HG02571 (cell line): ENCODE measurements at regions not wholly inside any gene's neighbourhood (a gene's known extent, or its start where the extent isn't known, plus 50 kb on each side); places are given as distances from the start of the nearest gene placed in this dataset.

Experiments used
- ATAC-seq: cut with Tn5 transposase; IDR thresholded peaks from one replicate; pipeline ENCODE4 v1.9.1; 2021; ENCODE audit warnings: mild to moderate bottlenecking, moderate library complexity; ENCODE audit not compliant: unreplicated experiment

GRCh38 chr12:61821381-61821780 lies 438.8 kb upstream of the USP15 start:
- ATAC-seq, result no peak

- ATAC-seq, result no peak
Observed at GRCh38 chr12:61823102-61823501, 437.1 kb upstream of the USP15 start.

DNA sequence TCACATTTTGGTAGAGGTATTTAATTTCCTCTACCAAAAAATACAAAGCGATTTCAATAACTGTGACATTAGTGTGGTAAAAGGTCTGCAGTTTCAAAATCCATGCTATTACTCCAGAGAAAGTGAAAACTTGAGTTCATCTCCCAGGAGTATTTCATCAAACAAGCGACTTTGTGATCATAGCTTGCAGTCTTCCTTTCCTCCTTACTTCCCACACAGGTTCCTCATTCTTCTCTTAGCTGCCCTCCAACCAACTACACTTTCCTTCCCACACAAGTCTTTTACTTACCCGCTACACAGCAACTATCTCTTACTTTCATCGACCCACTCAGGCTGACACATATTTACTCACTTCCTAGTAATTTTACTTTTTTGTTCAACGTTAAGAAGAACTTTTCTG lies 413.4 kb upstream of the USP15 start:
- no peak for ATAC-seq

- no peak for ATAC-seq
Observed at GRCh38 chr12:61848893-61849292, 411.3 kb upstream of the USP15 start.

DNA sequence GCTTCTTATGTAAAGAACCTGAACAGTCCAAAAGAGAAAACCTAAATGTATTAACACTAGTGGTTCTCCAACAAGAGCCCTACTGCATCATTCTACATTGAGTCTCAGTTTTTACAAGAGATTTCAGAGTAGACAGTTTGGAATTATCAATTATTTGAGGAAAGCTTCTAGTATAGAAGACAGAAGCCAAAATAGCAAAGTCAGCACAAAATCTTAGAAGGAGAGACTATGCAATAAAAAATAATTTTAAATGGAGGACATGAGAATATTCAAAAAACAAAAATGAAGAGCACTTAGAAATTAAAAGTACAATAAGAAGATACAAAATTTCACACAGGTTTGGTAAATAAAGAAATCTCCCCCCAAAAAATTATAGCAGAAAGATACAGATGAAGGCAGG lies 406.3 kb upstream of the USP15 start:
- ATAC-seq, result no peak

DNA sequence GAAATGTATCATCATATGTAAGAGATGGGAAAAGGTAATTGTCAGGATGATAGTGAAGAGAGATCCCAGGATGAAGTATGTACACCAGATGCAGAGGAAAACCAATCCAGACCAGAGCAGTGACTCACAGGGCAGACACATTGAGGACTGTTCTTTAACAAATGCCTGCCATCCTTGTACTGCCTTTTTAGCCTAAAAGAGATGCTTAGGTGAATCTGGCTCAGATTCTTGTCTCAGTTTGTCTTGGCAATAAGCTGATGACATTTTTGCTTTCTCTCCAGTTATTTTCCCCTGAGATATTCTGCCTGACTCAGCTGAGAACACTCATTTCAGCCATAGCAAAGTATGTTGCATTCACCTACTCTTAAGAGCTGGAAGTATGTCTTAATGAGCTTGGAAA lies 405.3 kb upstream of the USP15 start:
- no peak for ATAC-seq

- no peak for ATAC-seq
Observed at GRCh38 chr12:61857968-61858367, 402.2 kb upstream of the USP15 start.

GRCh38 chr12:61860451-61860850 lies 399.8 kb upstream of the USP15 start:
- ATAC-seq, result no peak

GRCh38 chr12:61862986-61863385 lies 397.2 kb upstream of the USP15 start:
- no peak for ATAC-seq

DNA sequence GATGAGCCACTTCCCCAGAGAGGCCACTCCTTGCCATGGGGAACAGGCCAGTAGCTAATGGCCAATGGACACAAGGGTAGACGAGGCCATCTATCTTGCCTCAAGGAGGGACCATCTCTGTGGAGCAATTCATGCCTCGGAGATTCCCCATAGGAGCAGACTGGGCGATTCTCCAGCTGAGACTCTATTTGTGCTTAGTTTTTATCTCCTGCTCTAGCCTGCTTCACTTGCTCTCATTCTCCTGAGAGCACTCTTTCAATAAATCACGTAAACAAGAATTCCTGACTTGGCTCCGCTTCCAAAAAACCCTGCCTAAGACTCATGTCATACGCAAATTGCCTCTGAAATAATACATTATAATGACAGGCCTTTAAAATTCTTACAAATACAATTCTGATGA lies 396.4 kb upstream of the USP15 start:
- ATAC-seq, result no peak

- ATAC-seq, result no peak
Observed at GRCh38 chr12:61869796-61870195, 390.4 kb upstream of the USP15 start.

DNA sequence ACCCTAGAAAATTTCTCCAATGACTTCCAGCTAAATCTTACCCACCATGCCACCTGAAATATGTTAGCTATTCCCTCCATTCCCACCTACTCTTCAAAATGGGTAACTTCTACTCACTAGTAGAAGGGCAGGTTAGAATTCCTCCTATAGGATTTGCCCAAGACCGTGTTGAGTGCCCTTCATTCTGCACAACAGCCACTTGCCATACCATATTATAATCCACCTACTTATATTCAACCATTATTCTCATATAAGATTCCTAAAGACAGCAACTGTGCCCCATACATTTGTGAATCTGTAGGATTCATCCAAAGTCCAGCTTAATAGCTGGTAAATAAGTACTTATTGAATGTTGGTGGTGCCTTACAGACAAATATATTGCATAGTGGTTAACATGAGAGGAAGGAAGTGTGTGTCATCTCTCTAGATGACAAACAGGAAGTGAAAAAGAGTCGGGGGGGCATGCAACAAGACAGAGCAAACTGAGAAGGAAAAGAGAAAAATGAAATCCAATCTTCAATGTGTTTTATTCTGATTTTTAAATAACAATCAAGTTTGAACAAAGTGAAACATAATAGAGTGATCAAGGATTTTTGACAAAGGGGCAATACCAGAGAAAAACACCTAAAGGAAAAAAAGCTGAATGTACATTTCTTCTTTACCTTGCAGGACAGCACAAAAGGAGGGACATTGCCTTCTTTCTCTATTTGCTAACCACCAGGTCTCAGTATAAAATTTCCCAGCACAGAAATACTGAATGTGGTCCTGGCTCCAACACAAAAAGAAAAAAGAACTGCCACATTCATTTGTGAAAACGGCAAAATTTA lies 389.3 kb upstream of the USP15 start:
- ATAC-seq, result no peak

DNA sequence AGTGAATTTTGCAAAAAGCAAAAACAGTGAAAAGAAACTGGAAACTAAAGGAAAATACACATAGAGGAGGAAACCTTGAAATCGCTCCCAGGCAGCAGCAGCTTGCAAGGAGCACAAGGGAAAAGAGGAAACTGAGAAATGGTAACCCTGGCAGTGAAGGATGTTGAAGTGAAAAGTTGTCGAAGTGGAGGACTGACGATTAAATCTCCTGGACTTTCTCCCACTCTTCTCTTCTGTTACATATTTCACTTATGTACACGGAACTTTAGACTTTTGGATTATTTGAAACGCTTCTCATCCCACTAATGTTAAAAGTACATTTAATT lies 388.8 kb upstream of the USP15 start:
- ATAC-seq, result no peak

DNA sequence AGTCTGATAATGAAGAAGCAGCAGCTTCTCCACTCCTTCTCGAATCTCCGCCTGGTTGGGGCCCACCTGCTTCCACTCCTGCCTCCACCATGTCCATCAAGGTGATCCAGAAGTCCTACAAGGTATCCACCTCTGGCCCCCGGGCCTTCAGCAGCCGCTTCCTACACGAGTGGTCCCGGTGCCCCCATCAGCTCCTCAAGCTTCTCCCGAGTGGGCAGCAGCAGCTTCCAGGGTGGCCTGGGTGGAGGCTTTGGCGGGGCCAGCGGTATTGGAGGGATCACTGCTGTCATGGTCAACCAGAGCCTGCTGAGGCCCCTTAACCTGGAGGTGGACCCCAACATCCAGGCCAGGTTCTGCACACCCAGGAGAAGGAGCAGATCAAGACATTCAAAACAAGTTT lies 381.0 kb upstream of the USP15 start:
- no peak for ATAC-seq

DNA sequence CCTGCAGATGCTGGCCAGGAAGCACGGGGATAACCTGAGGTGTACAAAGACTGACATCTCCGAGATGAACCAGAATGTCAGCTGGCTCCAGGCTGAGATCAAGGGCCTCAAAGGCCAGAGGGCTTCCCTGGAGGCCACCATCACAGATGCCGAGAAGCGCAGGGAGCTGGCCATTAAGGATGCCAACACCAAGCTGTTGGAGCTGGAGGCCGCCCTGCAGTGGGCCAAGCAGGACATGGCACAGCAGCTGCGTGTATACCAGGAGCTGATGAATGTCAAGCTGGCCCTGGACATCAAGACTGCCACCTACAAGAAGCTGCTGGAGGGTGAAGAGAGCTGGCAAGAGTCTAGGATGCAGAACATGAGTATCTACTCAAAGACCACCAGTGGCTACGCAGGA lies 380.0 kb upstream of the USP15 start:
- ATAC-seq, result no peak

DNA sequence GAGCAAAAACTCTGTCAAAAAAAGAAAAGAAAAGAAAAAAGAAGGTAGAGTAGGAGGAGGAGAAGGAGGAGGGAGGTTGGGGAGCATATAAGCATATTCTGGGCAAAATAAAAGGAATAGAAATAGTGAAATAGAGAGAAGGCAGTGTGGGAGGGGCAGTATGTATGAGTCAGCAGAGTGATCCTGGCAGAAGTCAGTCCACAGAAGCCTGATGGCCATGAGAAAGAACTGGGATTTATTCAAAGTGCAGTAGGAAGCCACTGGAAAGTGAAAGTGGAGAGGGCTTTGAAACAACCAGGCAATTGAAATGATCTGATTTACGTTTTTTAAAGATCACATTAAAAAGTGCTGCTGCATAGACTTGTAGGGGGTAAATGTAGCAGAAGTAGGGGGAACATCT lies 368.6 kb upstream of the USP15 start:
- ATAC-seq, result no peak

- no peak for ATAC-seq
Observed at GRCh38 chr12:61894168-61894567, 366.0 kb upstream of the USP15 start.

- ATAC-seq, result no peak
Observed at GRCh38 chr12:61896436-61896835, 363.8 kb upstream of the USP15 start.

DNA sequence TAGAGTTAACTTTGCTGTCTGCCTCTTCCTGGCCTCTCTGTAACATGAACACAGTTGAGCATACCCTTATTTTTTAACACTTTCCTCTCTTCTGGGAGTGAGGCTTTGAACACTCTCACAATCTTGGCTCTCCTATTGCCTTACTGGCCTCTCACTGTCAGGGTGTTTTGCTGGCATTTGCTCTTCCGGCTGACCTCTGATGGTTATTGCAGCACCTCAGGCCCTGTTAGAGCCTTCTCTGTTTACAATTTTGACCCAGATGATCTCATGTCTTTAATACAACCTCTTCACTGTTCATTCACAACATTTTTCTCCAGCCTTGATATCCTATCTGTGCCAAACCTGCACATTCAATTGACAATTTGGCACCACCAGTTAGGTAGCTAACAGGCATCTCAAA lies 357.8 kb upstream of the USP15 start:
- no peak for ATAC-seq

DNA sequence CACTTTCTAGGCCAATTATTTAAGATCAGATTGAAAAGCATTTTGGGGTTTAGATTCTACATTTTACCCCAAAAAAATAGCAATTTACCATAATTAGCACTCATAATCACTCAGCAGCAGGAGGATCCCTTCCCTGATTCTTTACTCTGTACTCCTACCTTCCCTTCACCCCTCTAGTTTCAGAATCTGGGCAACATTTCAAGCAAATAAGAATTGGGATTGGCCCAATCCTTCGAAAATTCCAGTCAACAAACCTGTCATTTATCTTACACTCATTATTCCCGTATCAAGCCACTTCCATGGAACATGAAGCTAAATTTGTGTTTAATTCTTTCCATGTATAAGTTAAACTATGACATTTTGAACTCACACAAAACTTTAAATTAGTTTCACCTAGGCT lies 349.1 kb upstream of the USP15 start:
- no peak for ATAC-seq

DNA sequence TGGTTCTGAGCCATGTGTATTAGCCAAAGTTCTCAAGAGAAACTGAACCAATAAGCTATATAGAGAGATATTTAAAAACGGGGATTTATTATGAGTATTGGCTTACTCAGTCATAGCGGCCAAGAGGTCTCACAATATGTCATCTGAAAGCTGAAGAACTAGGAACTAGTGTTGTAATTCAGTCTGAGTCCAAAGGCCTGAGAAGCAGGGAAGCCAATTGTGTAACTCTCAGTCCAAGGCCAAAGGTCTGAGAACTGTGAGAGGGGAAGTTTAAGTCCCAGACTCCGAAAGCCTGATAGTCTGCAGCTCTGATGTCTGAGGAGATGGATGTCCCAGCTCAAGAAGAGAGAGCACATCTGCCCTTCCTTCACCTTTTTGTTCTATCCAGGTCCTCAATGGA lies 344.8 kb upstream of the USP15 start:
- ATAC-seq, result no peak

- ATAC-seq, result no peak
Observed at GRCh38 chr12:61916831-61917230, 343.4 kb upstream of the USP15 start.

DNA sequence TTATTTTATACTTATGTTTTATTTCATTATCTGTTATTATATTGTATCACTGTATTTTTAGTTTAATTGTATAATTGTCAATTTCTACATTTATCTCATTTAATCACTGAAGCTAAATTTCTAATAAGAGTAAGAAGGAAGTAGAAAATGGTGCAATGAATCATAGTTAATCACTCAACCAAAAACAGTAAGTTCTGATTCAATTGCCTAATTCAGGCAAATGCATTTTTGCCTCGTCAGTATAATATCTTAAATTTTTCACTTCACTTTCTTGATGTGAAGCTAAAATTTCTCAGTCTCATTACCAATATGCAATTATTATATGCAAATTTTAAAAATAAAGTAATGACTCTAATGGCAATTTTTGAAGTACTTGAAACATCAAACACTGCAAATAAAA lies 340.5 kb upstream of the USP15 start:
- ATAC-seq, result no peak
